SK-N-SH treated with all-trans-retinoic acid at 6 μM for 48 hours (cell line): ENCODE measurements at regions not wholly inside any gene's neighbourhood (a gene's known extent, or its start where the extent isn't known, plus 50 kb on each side); places are given as distances from the start of the nearest gene placed in this dataset.

ENCODE experiments used
- ATAC-seq: fragments of 200-7000 bp; cut with Tn5 transposase; 3 replicates; pipeline ENCODE4 v1.9.1; 2020; ENCODE audit warnings: mild to moderate bottlenecking, moderate library complexity
- ARNTL ChIP-seq: fragments of 450-650 bp; formaldehyde crosslinking; IDR thresholded peaks from 2 replicates; pipeline ENCODE4 v1.5.0; 2020; ENCODE audit warnings: low read depth, mild to moderate bottlenecking, moderate library complexity, borderline replicate concordance
- BACH2 ChIP-seq: fragments of 250-450 bp; sonication (Bioruptor Pico); IDR thresholded peaks from 2 replicates; pipeline ENCODE4 v1.9.0; 2021; ENCODE audit warnings: mild to moderate bottlenecking, borderline replicate concordance
- CREB5 ChIP-seq: fragments of 250-450 bp; sonication (Bioruptor Pico); IDR thresholded peaks from 2 replicates; pipeline ENCODE4 v1.5.1; 2020; ENCODE audit warnings: low read depth, mild to moderate bottlenecking, moderate library complexity
- CSDC2 ChIP-seq: fragments of 250-450 bp; sonication (Bioruptor Pico); IDR thresholded peaks from 2 replicates; pipeline ENCODE4 v1.5.0; 2020; ENCODE audit warnings: mild to moderate bottlenecking, moderate library complexity
- ISL1 ChIP-seq: fragments of 250-450 bp; sonication (Bioruptor Pico); IDR thresholded peaks from 2 replicates; pipeline ENCODE4 v2.1.2; 2022; ENCODE audit warnings: mild to moderate bottlenecking, moderate library complexity
- OSR1 ChIP-seq: fragments of 250-450 bp; sonication (Bioruptor Pico); IDR thresholded peaks from 2 replicates; pipeline ENCODE4 v1.8.0; 2022; ENCODE audit warnings: moderate library complexity, mild to moderate bottlenecking, inconsistent platforms
- PATZ1 ChIP-seq: fragments of 250-450 bp; sonication (Bioruptor Pico); IDR thresholded peaks from 2 replicates; pipeline ENCODE4 v1.8.0; 2020; ENCODE audit warnings: mild to moderate bottlenecking, moderate library complexity, borderline replicate concordance
- PPARA ChIP-seq: fragments of 250-450 bp; sonication (Bioruptor Pico); IDR thresholded peaks from 2 replicates; pipeline ENCODE4 v1.5.0; 2020; ENCODE audit warnings: mild to moderate bottlenecking, borderline replicate concordance
- RARB ChIP-seq: fragments of 250-450 bp; sonication (Bioruptor Pico); IDR thresholded peaks from 2 replicates; pipeline ENCODE4 v1.8.0; 2021; ENCODE audit warnings: mild to moderate bottlenecking, moderate library complexity
- SNAI2 ChIP-seq: fragments of 250-450 bp; sonication (Bioruptor Pico); IDR thresholded peaks from 2 replicates; pipeline ENCODE4 v1.5.0; 2020; ENCODE audit warnings: mild to moderate bottlenecking, moderate library complexity
- TCF4 ChIP-seq: fragments of 250-450 bp; sonication (Bioruptor Pico); IDR thresholded peaks from 2 replicates; pipeline ENCODE4 v1.8.0; 2021; ENCODE audit warnings: mild to moderate bottlenecking, moderate library complexity, borderline replicate concordance
- TOX ChIP-seq: fragments of 250-450 bp; sonication (Bioruptor Pico); IDR thresholded peaks from 2 replicates; pipeline ENCODE4 v1.8.0; 2021; ENCODE audit warnings: mild to moderate bottlenecking, moderate library complexity, borderline replicate concordance
- ZC3H10 ChIP-seq: fragments of 250-450 bp; sonication (Bioruptor Pico); IDR thresholded peaks from 2 replicates; pipeline ENCODE4 v1.5.1; 2021; ENCODE audit warnings: mild to moderate bottlenecking, moderate library complexity
- ZFP3 ChIP-seq: fragments of 250-450 bp; sonication (Bioruptor Pico); IDR thresholded peaks from 2 replicates; pipeline ENCODE4 v1.5.0; 2020; ENCODE audit warnings: mild to moderate bottlenecking, moderate library complexity
- ZFP30 ChIP-seq: fragments of 450-650 bp; formaldehyde crosslinking; IDR thresholded peaks from 2 replicates; pipeline ENCODE4 v1.5.0; 2022; ENCODE audit warnings: mild to moderate bottlenecking, moderate library complexity
- ZNF565 ChIP-seq: fragments of 450-650 bp; formaldehyde crosslinking; conservative IDR thresholded peaks from 2 replicates; pipeline ENCODE4 v1.5.0; 2020; ENCODE audit warnings: low read depth, mild to moderate bottlenecking, moderate library complexity
- ZNF70 ChIP-seq: fragments of 450-650 bp; formaldehyde crosslinking; IDR thresholded peaks from 2 replicates; pipeline ENCODE4 v1.5.0; 2020; ENCODE audit warnings: mild to moderate bottlenecking, moderate library complexity
- ZNF8 ChIP-seq: fragments of 450-650 bp; formaldehyde crosslinking; IDR thresholded peaks from 2 replicates; pipeline ENCODE4 v1.5.0; 2020; ENCODE audit warnings: mild to moderate bottlenecking, moderate library complexity
- TF ChIP-seq, protein P1 (sequence below): fragments of 250-450 bp; sonication (Bioruptor Pico); IDR thresholded peaks from 2 replicates; pipeline ENCODE4 v1.5.0; 2020; ENCODE audit warnings: mild to moderate bottlenecking, moderate library complexity
- TF ChIP-seq, protein P2 (sequence below): fragments of 250-450 bp; sonication (Bioruptor Pico); IDR thresholded peaks from 2 replicates; pipeline ENCODE4 v1.8.0; 2021; ENCODE audit warnings: low read depth, mild to moderate bottlenecking, moderate library complexity, borderline replicate concordance
- TF ChIP-seq, protein P3 (sequence below): fragments of 250-450 bp; sonication (Bioruptor Pico); IDR thresholded peaks from 2 replicates; pipeline ENCODE4 v1.5.1; 2021; ENCODE audit warnings: mild to moderate bottlenecking, moderate library complexity

DNA sequence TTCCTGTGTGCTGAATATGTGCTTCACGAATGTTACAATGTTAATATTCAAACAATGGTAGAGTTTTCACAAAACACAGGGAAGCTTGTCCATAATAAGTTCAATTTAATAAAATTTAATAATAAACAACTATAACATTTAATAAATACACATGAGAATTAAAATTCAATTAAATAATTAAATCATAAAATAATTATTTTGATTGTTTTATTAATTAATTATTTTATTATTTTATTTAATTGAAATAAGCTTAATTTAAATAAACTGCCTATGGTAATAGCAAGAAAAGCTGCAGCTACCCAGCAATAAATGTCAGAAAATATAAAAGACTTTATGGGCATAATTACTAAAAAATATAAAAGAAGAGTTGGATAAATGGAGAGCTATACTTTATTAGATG lies 149.0 kb upstream of the NFIB start:
- ATAC-seq: no peak
- TF ChIP-seq, protein P1, sequence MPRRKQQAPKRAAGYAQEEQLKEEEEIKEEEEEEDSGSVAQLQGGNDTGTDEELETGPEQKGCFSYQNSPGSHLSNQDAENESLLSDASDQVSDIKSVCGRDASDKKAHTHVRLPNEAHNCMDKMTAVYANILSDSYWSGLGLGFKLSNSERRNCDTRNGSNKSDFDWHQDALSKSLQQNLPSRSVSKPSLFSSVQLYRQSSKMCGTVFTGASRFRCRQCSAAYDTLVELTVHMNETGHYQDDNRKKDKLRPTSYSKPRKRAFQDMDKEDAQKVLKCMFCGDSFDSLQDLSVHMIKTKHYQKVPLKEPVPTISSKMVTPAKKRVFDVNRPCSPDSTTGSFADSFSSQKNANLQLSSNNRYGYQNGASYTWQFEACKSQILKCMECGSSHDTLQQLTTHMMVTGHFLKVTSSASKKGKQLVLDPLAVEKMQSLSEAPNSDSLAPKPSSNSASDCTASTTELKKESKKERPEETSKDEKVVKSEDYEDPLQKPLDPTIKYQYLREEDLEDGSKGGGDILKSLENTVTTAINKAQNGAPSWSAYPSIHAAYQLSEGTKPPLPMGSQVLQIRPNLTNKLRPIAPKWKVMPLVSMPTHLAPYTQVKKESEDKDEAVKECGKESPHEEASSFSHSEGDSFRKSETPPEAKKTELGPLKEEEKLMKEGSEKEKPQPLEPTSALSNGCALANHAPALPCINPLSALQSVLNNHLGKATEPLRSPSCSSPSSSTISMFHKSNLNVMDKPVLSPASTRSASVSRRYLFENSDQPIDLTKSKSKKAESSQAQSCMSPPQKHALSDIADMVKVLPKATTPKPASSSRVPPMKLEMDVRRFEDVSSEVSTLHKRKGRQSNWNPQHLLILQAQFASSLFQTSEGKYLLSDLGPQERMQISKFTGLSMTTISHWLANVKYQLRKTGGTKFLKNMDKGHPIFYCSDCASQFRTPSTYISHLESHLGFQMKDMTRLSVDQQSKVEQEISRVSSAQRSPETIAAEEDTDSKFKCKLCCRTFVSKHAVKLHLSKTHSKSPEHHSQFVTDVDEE (CRISPR knock-in tag): no peak
- TF ChIP-seq TOX (CRISPR knock-in tag) (no peak), TCF4 (CRISPR knock-in tag) (no peak), PATZ1 (CRISPR knock-in tag) (no peak), CREB5 (CRISPR knock-in tag) (no peak), SNAI2 (CRISPR knock-in tag) (no peak), ARNTL (CRISPR knock-in tag) (no peak), ZNF565 (CRISPR knock-in tag) (no peak), ZFP30 (CRISPR knock-in tag) (no peak), ZFP3 (CRISPR knock-in tag) (no peak), ZNF8 (CRISPR knock-in tag) (no peak), OSR1 (CRISPR knock-in tag) (no peak)
- TF ChIP-seq, protein P2, sequence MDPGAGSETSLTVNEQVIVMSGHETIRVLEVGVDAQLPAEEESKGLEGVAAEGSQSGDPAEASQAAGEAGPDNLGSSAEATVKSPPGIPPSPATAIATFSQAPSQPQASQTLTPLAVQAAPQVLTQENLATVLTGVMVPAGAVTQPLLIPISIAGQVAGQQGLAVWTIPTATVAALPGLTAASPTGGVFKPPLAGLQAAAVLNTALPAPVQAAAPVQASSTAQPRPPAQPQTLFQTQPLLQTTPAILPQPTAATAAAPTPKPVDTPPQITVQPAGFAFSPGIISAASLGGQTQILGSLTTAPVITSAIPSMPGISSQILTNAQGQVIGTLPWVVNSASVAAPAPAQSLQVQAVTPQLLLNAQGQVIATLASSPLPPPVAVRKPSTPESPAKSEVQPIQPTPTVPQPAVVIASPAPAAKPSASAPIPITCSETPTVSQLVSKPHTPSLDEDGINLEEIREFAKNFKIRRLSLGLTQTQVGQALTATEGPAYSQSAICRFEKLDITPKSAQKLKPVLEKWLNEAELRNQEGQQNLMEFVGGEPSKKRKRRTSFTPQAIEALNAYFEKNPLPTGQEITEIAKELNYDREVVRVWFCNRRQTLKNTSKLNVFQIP (CRISPR knock-in tag): no peak

- ATAC-seq: no peak
- TF ChIP-seq ZNF70 (CRISPR knock-in tag): no peak
- no peak for TF ChIP-seq ZC3H10 (CRISPR knock-in tag)
- TF ChIP-seq, protein P3, sequence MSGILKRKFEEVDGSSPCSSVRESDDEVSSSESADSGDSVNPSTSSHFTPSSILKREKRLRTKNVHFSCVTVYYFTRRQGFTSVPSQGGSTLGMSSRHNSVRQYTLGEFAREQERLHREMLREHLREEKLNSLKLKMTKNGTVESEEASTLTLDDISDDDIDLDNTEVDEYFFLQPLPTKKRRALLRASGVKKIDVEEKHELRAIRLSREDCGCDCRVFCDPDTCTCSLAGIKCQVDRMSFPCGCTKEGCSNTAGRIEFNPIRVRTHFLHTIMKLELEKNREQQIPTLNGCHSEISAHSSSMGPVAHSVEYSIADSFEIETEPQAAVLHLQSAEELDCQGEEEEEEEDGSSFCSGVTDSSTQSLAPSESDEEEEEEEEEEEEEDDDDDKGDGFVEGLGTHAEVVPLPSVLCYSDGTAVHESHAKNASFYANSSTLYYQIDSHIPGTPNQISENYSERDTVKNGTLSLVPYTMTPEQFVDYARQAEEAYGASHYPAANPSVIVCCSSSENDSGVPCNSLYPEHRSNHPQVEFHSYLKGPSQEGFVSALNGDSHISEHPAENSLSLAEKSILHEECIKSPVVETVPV (CRISPR knock-in tag): no peak
- TF ChIP-seq TOX (CRISPR knock-in tag): no peak
- no peak for TF ChIP-seq ISL1 (CRISPR knock-in tag)
- TF ChIP-seq CSDC2 (CRISPR knock-in tag): no peak
- no peak for TF ChIP-seq ZFP3 (CRISPR knock-in tag)
- TF ChIP-seq, protein P2 (CRISPR knock-in tag): no peak
- no peak for TF ChIP-seq BACH2 (CRISPR knock-in tag)
- TF ChIP-seq PATZ1 (CRISPR knock-in tag): no peak
- no peak for TF ChIP-seq OSR1 (CRISPR knock-in tag)
- no peak for TF ChIP-seq RARB
- no peak for TF ChIP-seq SNAI2 (CRISPR knock-in tag)
- no peak for TF ChIP-seq ZNF8 (CRISPR knock-in tag)
- TF ChIP-seq CREB5 (CRISPR knock-in tag): no peak
- no peak for TF ChIP-seq PPARA (CRISPR knock-in tag)
- TF ChIP-seq, protein P1 (CRISPR knock-in tag): no peak
- no peak for TF ChIP-seq ZFP30 (CRISPR knock-in tag)
Measured at GRCh38 chr9:14455243-14455642, 141.3 kb upstream of the NFIB start.
